ENCODE measurements at regions not wholly inside any gene's neighbourhood (a gene's known extent, or its start where the extent isn't known, plus 50 kb on each side); places are given as distances from the start of the nearest gene placed in this dataset.

- WGBS, 2 donors = 73 to 87% methylated on average over 2 of the region's 2 CpGs
- H3K4me3 ChIP-seq = no peak overlapping the region
- no peaks in the 10 kb centered on the region for H3K36me3 ChIP-seq (ENCODE audit: control insufficient read depth in 4 of 4, insufficient read depth in 4 of 4, low read length in 4 of 4)
- peaks cover 0 to 3% (median 0%) of the 10 kb centered on the region in 3 donors for H3K27me3 ChIP-seq (ENCODE audit: control insufficient read depth in 3 of 3, insufficient read depth in 3 of 3, low read length in 2 of 3)
- TF ChIP-seq, protein P1, sequence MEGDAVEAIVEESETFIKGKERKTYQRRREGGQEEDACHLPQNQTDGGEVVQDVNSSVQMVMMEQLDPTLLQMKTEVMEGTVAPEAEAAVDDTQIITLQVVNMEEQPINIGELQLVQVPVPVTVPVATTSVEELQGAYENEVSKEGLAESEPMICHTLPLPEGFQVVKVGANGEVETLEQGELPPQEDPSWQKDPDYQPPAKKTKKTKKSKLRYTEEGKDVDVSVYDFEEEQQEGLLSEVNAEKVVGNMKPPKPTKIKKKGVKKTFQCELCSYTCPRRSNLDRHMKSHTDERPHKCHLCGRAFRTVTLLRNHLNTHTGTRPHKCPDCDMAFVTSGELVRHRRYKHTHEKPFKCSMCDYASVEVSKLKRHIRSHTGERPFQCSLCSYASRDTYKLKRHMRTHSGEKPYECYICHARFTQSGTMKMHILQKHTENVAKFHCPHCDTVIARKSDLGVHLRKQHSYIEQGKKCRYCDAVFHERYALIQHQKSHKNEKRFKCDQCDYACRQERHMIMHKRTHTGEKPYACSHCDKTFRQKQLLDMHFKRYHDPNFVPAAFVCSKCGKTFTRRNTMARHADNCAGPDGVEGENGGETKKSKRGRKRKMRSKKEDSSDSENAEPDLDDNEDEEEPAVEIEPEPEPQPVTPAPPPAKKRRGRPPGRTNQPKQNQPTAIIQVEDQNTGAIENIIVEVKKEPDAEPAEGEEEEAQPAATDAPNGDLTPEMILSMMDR (IDR thresholded peaks at IDR 0.05; ENCODE audit: control extremely low read depth, extremely low read depth) = no peak
- no peak overlapping the region for H3K27ac ChIP-seq (ENCODE audit: low read depth in 1 of 2, low read length in 1 of 2)
- peaks cover 0 to 6% (median 0%) of the 10 kb centered on the region in 5 donors for H3K4me1 ChIP-seq (ENCODE audit: control insufficient read depth in 5 of 5, insufficient read depth in 5 of 5, low read length in 5 of 5)
- no peak for DNase-seq
- no peaks in the 10 kb centered on the region for H3K9me3 ChIP-seq (ENCODE audit: control insufficient read depth in 4 of 4, insufficient read depth in 3 of 4, low read length in 3 of 4)
- H3K9ac ChIP-seq (ENCODE audit: insufficient read depth in 1 of 2, low read length in 2 of 2) = no peak overlapping the region
- ATAC-seq (ENCODE audit: insufficient read depth, low FRiP score) = no peak
Measured at GRCh38 chr3:117200962-117201361, 491.4 kb downstream of the TUSC7 start.

DNA sequence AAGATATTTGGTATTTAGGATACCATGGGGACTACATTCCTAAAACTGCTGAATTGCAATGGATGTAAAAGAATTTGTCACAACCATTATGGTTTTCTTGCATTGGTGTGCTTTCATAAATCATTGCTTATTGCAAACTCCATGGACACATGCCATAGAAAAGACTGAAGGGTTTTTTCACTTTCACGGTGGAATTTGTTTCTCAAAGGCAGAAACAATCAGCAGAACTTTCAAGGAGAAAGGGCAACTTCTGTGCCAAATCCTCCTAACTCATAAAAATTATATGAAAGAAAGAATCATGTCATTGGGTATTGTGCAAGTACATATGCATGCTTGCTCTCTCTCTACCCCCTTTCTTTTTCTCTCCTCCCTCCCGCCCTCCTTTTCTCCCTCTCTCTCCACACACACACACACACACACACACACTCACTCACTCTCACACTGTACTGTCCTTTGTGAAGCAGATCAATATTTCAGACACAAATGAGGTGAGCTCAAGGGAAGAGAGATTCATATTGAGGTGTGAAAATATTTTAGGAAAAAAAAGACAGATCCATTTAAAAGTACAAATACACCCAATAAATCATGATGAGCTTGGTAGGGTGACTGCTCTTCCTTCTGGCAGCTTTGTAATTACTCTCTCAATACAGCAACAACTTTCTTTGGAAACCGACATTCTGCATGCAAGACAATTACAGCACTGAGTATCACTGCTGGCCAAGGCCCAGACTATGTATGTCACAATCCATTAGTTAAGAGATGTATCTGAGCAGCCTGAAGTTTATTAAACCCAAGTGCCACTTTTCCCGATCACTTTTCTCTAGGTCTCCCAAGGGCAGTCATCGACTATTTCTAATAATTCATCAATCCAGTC lies 492.6 kb downstream of the TUSC7 start:
- H3K27ac ChIP-seq (ENCODE audit: low read depth in 1 of 2, low read length in 1 of 2) = no peak overlapping the region
- H3K9me3 ChIP-seq (ENCODE audit: control insufficient read depth in 4 of 4, insufficient read depth in 3 of 4, low read length in 3 of 4) = no peaks in the 10 kb centered on the region
- no peak overlapping the region for H3K9ac ChIP-seq (ENCODE audit: insufficient read depth in 1 of 2, low read length in 2 of 2)
- ATAC-seq (ENCODE audit: insufficient read depth, low FRiP score) = no peak
- H3K4me1 ChIP-seq (ENCODE audit: control insufficient read depth in 5 of 5, insufficient read depth in 5 of 5, low read length in 5 of 5) = peaks cover 0 to 6% (median 0%) of the 10 kb centered on the region in 5 donors
- H3K27me3 ChIP-seq (ENCODE audit: control insufficient read depth in 3 of 3, insufficient read depth in 3 of 3, low read length in 2 of 3) = peaks cover 0 to 3% (median 0%) of the 10 kb centered on the region in 3 donors
- WGBS, 2 donors = 68 to 74% methylated on average over 5 of the region's 5 CpGs
- TF ChIP-seq, protein P1 (IDR thresholded peaks at IDR 0.05; ENCODE audit: control extremely low read depth, extremely low read depth) = no peak
- DNase-seq = peak; percentile 15 to 73 (median 42)
- H3K36me3 ChIP-seq (ENCODE audit: control insufficient read depth in 4 of 4, insufficient read depth in 4 of 4, low read length in 4 of 4) = no peaks in the 10 kb centered on the region
- H3K4me3 ChIP-seq = no peak overlapping the region

GRCh38 chr3:117217355-117217754 lies 507.8 kb downstream of the TUSC7 start:
- peaks cover 0 to 22% (median 2%) of the 10 kb centered on the region in 5 donors for H3K4me1 ChIP-seq (ENCODE audit: control insufficient read depth in 5 of 5, insufficient read depth in 5 of 5, low read length in 5 of 5)
- peak; percentile 20 to 48 (median 25) for DNase-seq
- ATAC-seq (ENCODE audit: insufficient read depth, low FRiP score) = no peak
- no peak overlapping the region for H3K27ac ChIP-seq (ENCODE audit: low read depth in 1 of 2, low read length in 1 of 2)
- TF ChIP-seq, protein P1 (IDR thresholded peaks at IDR 0.05; ENCODE audit: control extremely low read depth, extremely low read depth) = no peak
- 53 to 72% methylated on average over 3 of the region's 3 CpGs for WGBS, 2 donors
- no peaks in the 10 kb centered on the region for H3K27me3 ChIP-seq (ENCODE audit: control insufficient read depth in 3 of 3, insufficient read depth in 3 of 3, low read length in 2 of 3)
- H3K9me3 ChIP-seq (ENCODE audit: control insufficient read depth in 4 of 4, insufficient read depth in 3 of 4, low read length in 3 of 4) = peaks cover 0 to 3% (median 0%) of the 10 kb centered on the region in 4 donors
- H3K36me3 ChIP-seq (ENCODE audit: control insufficient read depth in 4 of 4, insufficient read depth in 4 of 4, low read length in 4 of 4) = no peaks in the 10 kb centered on the region
- H3K9ac ChIP-seq (ENCODE audit: insufficient read depth in 1 of 2, low read length in 2 of 2) = no peak overlapping the region
- H3K4me3 ChIP-seq = no peak overlapping the region
